NCI-H187 (cell line): ENCODE measurements at regions not wholly inside any gene's neighbourhood (a gene's known extent, or its start where the extent isn't known, plus 50 kb on each side); places are given as distances from the start of the nearest gene placed in this dataset.
"Not testable (repeated sequence)": the region's sequence is repeated elsewhere in the genome, so short reads cannot be mapped to it uniquely, and the experiment has no call there.

Experiments
- DNase-seq, 2 experiments: peaks; one replicate each; lab custom pipeline; 2025; lab: John Stamatoyannopoulos, UW

- DNase-seq = no peak
Measured at GRCh38 chr13:37475151-37475550, 123.4 kb downstream of the POSTN start.

DNA sequence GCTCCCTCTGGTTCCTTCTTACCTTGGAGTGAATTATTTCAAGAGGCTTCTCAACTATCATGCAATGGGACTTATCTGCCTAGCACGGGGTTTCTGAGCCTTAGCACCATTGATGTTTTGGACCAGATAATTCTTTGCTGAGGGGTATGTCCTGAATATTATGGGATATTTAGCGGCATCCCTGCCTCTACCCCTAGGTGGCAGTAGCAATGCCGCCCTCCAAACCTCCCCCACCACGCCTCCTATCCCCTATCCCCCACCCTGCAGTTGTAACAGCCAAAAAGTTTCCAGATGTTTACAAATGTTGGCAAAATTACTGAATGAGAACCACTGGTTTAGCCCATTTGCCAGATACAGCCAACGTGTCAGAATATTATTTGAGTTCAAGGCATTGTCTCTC lies 125.5 kb downstream of the POSTN start:
- DNase-seq = no peak

DNA sequence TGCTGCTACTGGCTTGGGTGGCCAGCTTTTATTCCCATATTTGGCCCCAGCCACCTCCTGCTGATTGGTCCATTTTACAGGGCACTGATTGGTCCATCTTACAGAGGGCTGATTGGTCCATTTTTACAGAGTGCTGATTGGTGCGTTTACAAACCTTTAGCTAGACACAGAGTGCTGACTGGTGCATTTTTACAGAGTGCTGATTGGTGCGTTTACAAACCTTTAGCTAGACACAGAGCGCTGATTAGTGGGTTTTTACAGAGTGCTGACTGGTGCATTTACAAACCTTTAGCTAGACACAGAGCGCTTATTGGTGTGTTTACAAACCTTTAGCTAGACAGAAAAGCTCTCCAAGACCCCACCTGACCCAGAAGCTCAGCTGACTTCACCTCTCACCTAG lies 126.3 kb downstream of the POSTN start:
- DNase-seq = not testable (repeated sequence)

GRCh38 chr13:37460166-37460565 lies 138.4 kb downstream of the POSTN start:
- DNase-seq = no peak

GRCh38 chr13:37457612-37458011 lies 141.0 kb downstream of the POSTN start:
- no peak for DNase-seq

DNA sequence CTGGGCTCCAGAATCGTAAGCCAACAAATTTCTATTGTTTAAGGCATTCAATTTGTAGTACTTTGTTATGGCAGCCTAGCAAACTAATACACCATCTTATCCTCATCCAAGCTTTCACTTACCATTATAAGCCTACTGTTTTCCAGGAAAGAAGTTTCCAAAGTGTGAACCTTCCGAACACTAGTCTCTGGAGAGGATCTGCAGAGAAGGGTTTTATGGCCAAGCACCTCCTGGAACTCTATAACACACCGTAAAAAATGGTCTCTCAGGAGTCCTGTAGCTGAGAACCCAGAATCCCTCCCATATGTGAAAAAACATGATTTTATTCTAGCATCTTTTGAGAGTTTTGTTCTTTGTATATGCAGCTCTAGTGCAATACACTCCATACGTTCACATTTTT lies 142.1 kb downstream of the POSTN start:
- no peak for DNase-seq

DNA sequence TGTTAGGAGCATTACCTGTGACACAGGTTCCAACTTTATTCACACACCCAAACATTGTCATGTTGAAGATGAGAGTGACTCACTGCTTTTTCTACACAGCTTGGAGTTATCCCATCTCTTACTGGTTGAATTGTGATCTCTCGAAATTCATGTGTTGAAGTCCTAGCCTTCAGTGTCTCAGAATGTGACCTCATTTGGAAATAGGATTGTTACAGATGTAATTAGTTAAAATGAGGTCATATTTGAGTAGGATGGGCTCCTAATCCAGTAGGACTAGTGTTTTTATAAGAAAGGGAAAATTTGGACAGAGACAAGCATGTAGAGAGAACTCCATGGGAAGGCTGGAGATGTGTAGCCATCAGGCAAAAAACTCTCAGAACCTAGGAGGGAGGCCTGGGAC lies 142.5 kb downstream of the POSTN start:
- DNase-seq = no peak

GRCh38 chr13:37453246-37453645 lies 145.3 kb downstream of the POSTN start:
- DNase-seq = no peak

DNA sequence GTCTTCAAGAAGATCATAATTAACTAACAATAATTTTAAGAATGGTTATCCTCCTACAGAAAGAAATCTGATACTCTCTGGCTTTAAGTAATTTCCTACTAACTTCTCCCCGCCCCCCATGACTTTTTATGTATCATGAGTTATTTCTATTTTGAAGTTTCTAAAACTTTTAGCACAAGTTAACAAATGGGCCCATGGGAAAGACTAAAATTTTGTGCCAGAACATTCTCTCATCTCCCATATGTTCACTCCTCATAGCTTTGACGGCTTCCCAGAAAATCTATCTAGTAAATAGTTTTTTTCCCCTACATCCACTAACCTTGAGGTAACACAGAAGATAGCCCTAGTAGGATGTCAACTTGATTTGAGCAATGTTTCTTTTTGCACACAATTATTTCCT lies 148.3 kb downstream of the POSTN start:
- no peak for DNase-seq

GRCh38 chr13:37448153-37448552 lies 150.4 kb downstream of the POSTN start:
- no peak for DNase-seq

DNA sequence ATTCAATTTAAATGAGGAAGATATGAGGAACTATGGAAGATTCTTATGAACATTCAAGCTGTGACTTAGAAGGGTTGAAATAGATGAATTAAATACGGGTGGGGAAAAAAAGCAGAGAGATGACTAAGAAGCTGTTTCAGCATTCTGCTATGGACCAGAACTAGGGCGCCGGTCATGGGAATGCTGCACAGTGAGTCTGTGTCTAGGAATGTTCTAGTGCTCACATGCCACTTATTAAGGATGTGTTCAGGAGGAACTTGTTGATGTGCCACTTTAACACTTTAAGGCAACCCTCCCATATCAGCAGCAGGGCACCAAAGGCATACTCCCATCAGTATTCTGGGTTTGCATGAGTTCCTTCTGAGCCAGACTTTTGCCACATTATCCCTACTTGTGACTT lies 152.1 kb downstream of the POSTN start:
- no peak for DNase-seq

DNA sequence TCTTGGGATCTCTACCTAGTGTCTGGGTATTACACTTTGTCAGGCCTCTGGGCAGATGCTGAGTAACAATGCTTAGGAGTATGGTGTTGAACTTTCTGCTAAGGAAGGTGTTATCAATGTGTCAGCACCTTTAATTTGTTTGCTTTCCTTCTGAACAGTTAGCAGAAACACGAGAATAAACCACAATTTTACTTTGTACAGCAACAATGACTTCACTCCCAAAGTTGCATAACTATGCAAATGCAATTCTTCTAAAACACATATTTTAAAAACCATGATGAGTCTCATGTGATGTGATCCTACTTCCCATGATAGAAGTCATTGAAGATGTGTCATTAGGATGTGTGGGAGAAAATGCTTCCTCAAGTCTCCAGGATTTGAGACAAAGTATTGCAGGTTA lies 155.0 kb downstream of the POSTN start:
- no peak for DNase-seq

- DNase-seq = no peak
Measured at GRCh38 chr13:37442996-37443395, 155.6 kb downstream of the POSTN start.

DNA sequence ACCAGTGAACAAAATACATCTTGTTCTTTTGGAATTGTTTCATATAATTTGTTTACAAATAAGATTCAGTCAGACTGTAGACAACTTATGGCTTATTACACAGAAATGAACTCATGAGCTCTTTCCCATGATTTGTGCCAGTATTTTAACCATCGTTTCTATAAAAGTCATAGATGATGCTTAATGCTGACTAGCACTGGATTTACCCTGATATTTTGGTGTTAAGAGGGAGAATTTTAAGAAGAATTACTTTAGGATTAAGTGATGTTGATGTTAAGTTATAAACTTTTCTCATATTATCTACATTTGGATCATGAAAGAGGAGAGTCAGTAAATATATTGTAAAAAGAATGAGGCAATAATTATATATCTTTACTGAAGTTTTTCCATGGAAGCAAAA lies 162.7 kb downstream of the POSTN start:
- no peak for DNase-seq

DNA sequence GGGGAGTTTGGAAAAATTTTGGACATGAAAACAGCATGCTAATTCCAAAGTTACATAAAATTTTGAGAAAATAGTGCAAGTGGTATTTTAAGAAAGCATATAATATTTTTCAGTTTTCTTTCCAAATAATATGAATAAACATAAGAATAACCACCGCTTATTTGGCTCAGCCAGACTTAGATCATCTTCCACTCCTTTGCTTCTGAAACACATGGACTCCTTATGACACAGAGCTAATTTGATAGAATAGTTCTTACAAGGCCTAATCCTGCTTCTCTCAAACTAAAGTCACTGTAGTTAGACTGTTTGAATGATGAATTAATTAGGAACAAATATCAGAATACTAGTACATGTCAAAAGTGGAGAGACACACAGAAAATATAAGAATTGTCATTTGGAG lies 165.5 kb downstream of the POSTN start:
- no peak for DNase-seq

GRCh38 chr13:37429976-37430375 lies 168.6 kb downstream of the POSTN start:
- no peak for DNase-seq

GRCh38 chr13:37427843-37428494 lies 170.6 kb downstream of the POSTN start:
- DNase-seq = no peak

DNA sequence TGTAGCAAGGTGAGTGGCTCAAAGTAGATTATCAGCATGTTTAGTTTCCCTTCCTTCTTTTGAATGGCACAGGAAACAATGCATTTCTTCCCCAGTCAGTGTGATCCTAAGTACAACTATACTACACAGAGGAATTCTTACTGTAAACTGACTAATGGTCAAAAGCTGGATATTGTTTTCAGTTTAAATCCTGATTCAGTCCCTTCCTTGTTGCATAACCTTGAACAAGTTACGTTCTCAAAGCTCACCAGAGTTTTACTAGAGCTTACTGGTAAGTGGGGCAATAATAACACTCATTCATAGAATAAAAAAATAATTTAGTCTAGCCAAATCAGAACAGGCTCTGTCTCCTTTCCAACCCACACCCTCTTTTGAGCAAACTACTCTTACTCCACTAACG lies 180.1 kb downstream of the POSTN start:
- DNase-seq = no peak

GRCh38 chr13:37417060-37417441 lies 181.5 kb downstream of the POSTN start:
- DNase-seq = no peak

DNA sequence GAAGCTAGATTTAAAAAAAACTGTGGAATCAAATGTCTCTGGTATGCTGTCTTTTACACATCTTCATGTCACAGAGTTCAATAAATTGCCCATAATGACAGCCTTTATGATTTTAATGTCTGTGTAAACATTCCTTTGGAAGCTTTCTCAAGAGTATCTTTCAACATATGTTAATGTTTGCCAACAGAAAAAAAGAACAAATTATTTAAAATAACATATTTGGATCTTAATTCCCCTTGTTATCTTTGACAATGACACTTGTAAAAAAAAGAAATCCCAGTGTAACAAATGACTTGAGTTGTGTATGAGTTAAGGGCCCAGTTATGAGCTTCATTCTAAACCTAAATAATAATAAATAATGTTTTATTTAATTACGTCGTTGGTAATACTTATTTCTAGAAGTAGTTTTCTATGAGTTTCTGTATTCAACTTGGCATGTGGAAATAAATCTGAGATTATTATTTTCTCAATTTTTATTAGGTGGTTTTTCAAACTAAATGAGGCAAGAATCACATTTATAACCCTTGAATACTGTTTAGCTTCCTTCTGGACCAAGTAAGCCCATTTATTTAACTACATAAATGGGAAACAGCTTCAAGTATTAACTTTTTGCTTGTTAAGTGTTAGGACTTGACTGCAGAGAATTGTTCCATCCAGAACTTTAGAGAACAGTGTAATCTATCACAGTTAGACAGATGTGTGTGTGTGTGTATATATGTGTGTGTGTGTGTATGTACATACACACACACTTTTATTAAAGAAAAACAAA lies 182.1 kb downstream of the POSTN start:
- DNase-seq = no peak

GRCh38 chr13:37413161-37413560 lies 185.4 kb downstream of the POSTN start:
- DNase-seq = no peak

GRCh38 chr13:37412241-37412921 lies 186.2 kb downstream of the POSTN start:
- DNase-seq = no peak

GRCh38 chr13:37410316-37410715 lies 188.3 kb downstream of the POSTN start:
- no peak for DNase-seq
